GM18507 (cell line): ENCODE measurements at regions not wholly inside any gene's neighbourhood (a gene's known extent, or its start where the extent isn't known, plus 50 kb on each side); places are given as distances from the start of the nearest gene placed in this dataset.
"Not testable (repeated sequence)": the region's sequence is repeated elsewhere in the genome, so short reads cannot be mapped to it uniquely, and the experiment has no call there.

Experiments
- DNase-seq: peaks from one replicate; pipeline ENCODE4 v3.0.0; 2011; ENCODE audit warnings: low read depth; ENCODE audit not compliant: insufficient read length; ENCODE audit errors: extremely low spot score
- FAIRE-seq: peaks from 2 replicates; lab custom pipeline; 2011; peaks lifted over from hg19 to GRCh38; lab: Jason Lieb, UNC

- no peak for FAIRE-seq
These were observed 218.4 kb downstream of the AEBP2 start for GRCh38 chr12:19657732-19658130.

GRCh38 chr12:19659086-19659485 is 219.8 kb downstream of the AEBP2 start:
- FAIRE-seq: no peak
- DNase-seq: no peak

More at GRCh38 chr12:19657732-19658130, 218.4 kb downstream of the AEBP2 start:
- no peak for DNase-seq

GRCh38 chr12:19659501-19659900 is 220.2 kb downstream of the AEBP2 start:
- DNase-seq: no peak
- no peak for FAIRE-seq

GRCh38 chr12:19665121-19665900 is 226.0 kb downstream of the AEBP2 start:
- no peak for DNase-seq
- no peak for FAIRE-seq

- DNase-seq: no peak
- no peak for FAIRE-seq
These were observed 226.8 kb downstream of the AEBP2 start for GRCh38 chr12:19666070-19666469.

GRCh38 chr12:19669793-19670192 is 230.5 kb downstream of the AEBP2 start:
- no peak for FAIRE-seq
- no peak for DNase-seq

- FAIRE-seq (no peak), DNase-seq (no peak)
These were observed 232.4 kb downstream of the AEBP2 start for GRCh38 chr12:19671695-19672094.

GRCh38 chr12:19674437-19674836 is 235.1 kb downstream of the AEBP2 start:
- FAIRE-seq (no peak), DNase-seq (no peak)

GRCh38 chr12:19675361-19675760 is 236.1 kb downstream of the AEBP2 start:
- no peak for FAIRE-seq

GRCh38 chr12:19678501-19678900 is 239.2 kb downstream of the AEBP2 start:
- not testable (repeated sequence) for DNase-seq, FAIRE-seq

More at GRCh38 chr12:19675361-19675760, 236.1 kb downstream of the AEBP2 start:
- DNase-seq: no peak

GRCh38 chr12:19681007-19681406 is 241.7 kb downstream of the AEBP2 start:
- DNase-seq (no peak), FAIRE-seq (no peak)

GRCh38 chr12:19683178-19683927 is 244.1 kb downstream of the AEBP2 start:
- DNase-seq (no peak), FAIRE-seq (no peak)

GRCh38 chr12:19687371-19687770 is 248.1 kb downstream of the AEBP2 start:
- no peak for FAIRE-seq
- no peak for DNase-seq

- no peak for FAIRE-seq
- no peak for DNase-seq
These were observed 249.2 kb downstream of the AEBP2 start for GRCh38 chr12:19688532-19688931.

- no peak for DNase-seq
- no peak for FAIRE-seq
These were observed 249.9 kb downstream of the AEBP2 start for GRCh38 chr12:19689226-19689625.

- FAIRE-seq (no peak), DNase-seq (no peak)
These were observed 250.6 kb downstream of the AEBP2 start for GRCh38 chr12:19689801-19690472.

- FAIRE-seq (no peak), DNase-seq (no peak)
These were observed 252.8 kb downstream of the AEBP2 start for GRCh38 chr12:19692091-19692490.

GRCh38 chr12:19692566-19692965 is 253.3 kb downstream of the AEBP2 start:
- DNase-seq (no peak), FAIRE-seq (no peak)

GRCh38 chr12:19694627-19695026 is 255.3 kb downstream of the AEBP2 start:
- no peak for FAIRE-seq
- no peak for DNase-seq
